Keratinocyte (primary cell): ENCODE measurements at regions not wholly inside any gene's neighbourhood (a gene's known extent, or its start where the extent isn't known, plus 50 kb on each side); places are given as distances from the start of the nearest gene placed in this dataset.

Source experiments
- DNase-seq: peaks from one replicate; pipeline ENCODE4 v3.0.0-alpha.2; 2011; ENCODE audit warnings: low read depth, missing footprints, low spot score
- FAIRE-seq: peaks from 2 replicates; lab custom pipeline; 2011; peaks lifted over from hg19 to GRCh38; lab: Jason Lieb, UNC
- H2AFZ ChIP-seq: 2 replicates; pipeline ENCODE4 v1.6.0; 2012; ENCODE audit warnings: low read length, control low read depth, inconsistent platforms; ENCODE audit not compliant: control insufficient read depth
- H3K27ac ChIP-seq: 2 replicates; pipeline ENCODE4 v1.5.1; 2011; ENCODE audit warnings: low read length; ENCODE audit not compliant: control insufficient read depth, insufficient read depth
- H3K27me3 ChIP-seq: 3 replicates; pipeline ENCODE4 v1.6.0; 2011; ENCODE audit warnings: low read length; ENCODE audit not compliant: control insufficient read depth, insufficient read depth; ENCODE audit errors: extremely low read depth
- H3K36me3 ChIP-seq, 2 experiments: 2 replicates in 1 of 2; 3 replicates in 1 of 2; pipeline ENCODE4 v1.5.1; 2011; ENCODE audit warnings: low read length in 2 of 2, mild to moderate bottlenecking in 1 of 2; ENCODE audit not compliant: control insufficient read depth in 2 of 2, insufficient read depth in 2 of 2; ENCODE audit errors: extremely low read depth in 1 of 2
- H3K4me1 ChIP-seq: 3 replicates; pipeline ENCODE4 v1.5.1; 2011; ENCODE audit warnings: low read length; ENCODE audit not compliant: control insufficient read depth, insufficient read depth; ENCODE audit errors: extremely low read depth
- H3K4me2 ChIP-seq: 3 replicates; pipeline ENCODE4 v1.6.0; 2011; ENCODE audit warnings: low read depth, low read length; ENCODE audit not compliant: control insufficient read depth, insufficient read depth; ENCODE audit errors: extremely low read depth
- H3K4me3 ChIP-seq, 3 experiments: fragments of 200-600 bp in 1 of 3; sonication (generic) in 1 of 3; 2 replicates in 2 of 3; 3 replicates in 1 of 3; pipeline ENCODE4 v1.5.1; 2011 to 2016; ENCODE audit warnings: low read length in 3 of 3, mild to moderate bottlenecking in 3 of 3, control low read depth in 2 of 3, inconsistent platforms in 1 of 3, low read depth in 1 of 3, mixed read lengths in 1 of 3, mixed run types in 1 of 3, moderate library complexity in 1 of 3; ENCODE audit not compliant: control insufficient read depth in 2 of 3, insufficient read depth in 2 of 3; ENCODE audit errors: extremely low read depth in 1 of 3
- H3K79me2 ChIP-seq: 2 replicates; pipeline ENCODE4 v1.6.0; 2012; ENCODE audit warnings: low read length; ENCODE audit not compliant: control insufficient read depth, insufficient read depth
- H3K9ac ChIP-seq: 3 replicates; pipeline ENCODE4 v1.6.0; 2011; ENCODE audit warnings: low read length; ENCODE audit not compliant: control insufficient read depth, insufficient read depth; ENCODE audit errors: extremely low read depth
- H3K9me1 ChIP-seq: 3 replicates; pipeline ENCODE4 v1.6.0; 2011; ENCODE audit warnings: low read length; ENCODE audit not compliant: control insufficient read depth, insufficient read depth; ENCODE audit errors: extremely low read depth
- H3K9me3 ChIP-seq: 2 replicates; pipeline ENCODE4 v1.5.1; 2012; ENCODE audit warnings: low read depth, low read length; ENCODE audit not compliant: control insufficient read depth
- H4K20me1 ChIP-seq: 3 replicates; pipeline ENCODE4 v1.6.0; 2011; ENCODE audit warnings: low read length; ENCODE audit not compliant: control insufficient read depth, insufficient read depth; ENCODE audit errors: extremely low read depth
- CTCF ChIP-seq, 3 experiments: IDR thresholded peaks in 1 of 3; conservative IDR thresholded peaks in 1 of 3; optimal IDR thresholded peaks in 1 of 3; 2 replicates in 2 of 3; 3 replicates in 1 of 3; pipeline versions ENCODE3 to v1.5.1; 2011; ENCODE audit warnings: low read length in 3 of 3, mild to moderate bottlenecking in 3 of 3, moderate library complexity in 2 of 3, control low read depth in 1 of 3, inconsistent platforms in 1 of 3; ENCODE audit not compliant: insufficient read depth in 2 of 3; ENCODE audit errors: extremely low read depth in 1 of 3
- EZH2 ChIP-seq: IDR thresholded peaks from one replicate; pipeline ENCODE4 v1.6.1; 2012; ENCODE audit warnings: inconsistent platforms, mild to moderate bottlenecking, low read length, moderate library complexity
- dilution Hi-C: fragments of 300-500 bp; cut with MboI; formaldehyde crosslinking; loops from one replicate; pipeline ENCODE4 v1.7.0; 2020; ENCODE audit warnings: low sequenced_read_pairs; ENCODE audit not compliant: extremely low pct_ligation_motif_present

GRCh38 chr9:92185096-92185495 lies 69.9 kb upstream of the SPTLC1 start:
- TF ChIP-seq CTCF (optimal IDR thresholded peaks at IDR 0.05 in 1 of 3, IDR thresholded peaks at IDR 0.05 in 1 of 3, conservative IDR thresholded peaks at IDR 0.05 in 1 of 3; ENCODE audit: extremely low read depth in 1 of 3, insufficient read depth in 2 of 3, low read length in 3 of 3) (no peak), EZH2 (no peak)
- FAIRE-seq (no peak), DNase-seq (no peak)
- Histone ChIP-seq H3K79me2 (no peaks in the 10 kb centered on the region), H3K4me3 (no peak overlapping the region), H3K4me2 (no peak overlapping the region), H3K27me3 (no peaks in the 10 kb centered on the region), H3K9ac (no peak overlapping the region), H3K9me1 (no peaks in the 10 kb centered on the region), H3K9me3 (no peaks in the 10 kb centered on the region), H3K4me1 (no peaks in the 10 kb centered on the region), H4K20me1 (no peaks in the 10 kb centered on the region), H3K27ac (no peak overlapping the region), H3K36me3 (no peaks in the 10 kb centered on the region), H2AFZ (no peak overlapping the region)
- dilution Hi-C loops: no loop called here

- H3K36me3 ChIP-seq: no peaks in the 10 kb centered on the region
- no peak for DNase-seq
- no peaks in the 10 kb centered on the region for H3K9me3 ChIP-seq
- H3K27ac ChIP-seq: no peak overlapping the region
- H3K9ac ChIP-seq: no peak overlapping the region
- H3K4me2 ChIP-seq: no peak overlapping the region
- dilution Hi-C loops: no loop called here
- no peak overlapping the region for H3K4me3 ChIP-seq
- no peaks in the 10 kb centered on the region for H4K20me1 ChIP-seq
- TF ChIP-seq CTCF (optimal IDR thresholded peaks at IDR 0.05 in 1 of 3, IDR thresholded peaks at IDR 0.05 in 1 of 3, conservative IDR thresholded peaks at IDR 0.05 in 1 of 3; ENCODE audit: extremely low read depth in 1 of 3, insufficient read depth in 2 of 3, low read length in 3 of 3) (no peak), EZH2 (no peak)
- H2AFZ ChIP-seq: no peak overlapping the region
- H3K9me1 ChIP-seq: no peaks in the 10 kb centered on the region
- no peaks in the 10 kb centered on the region for H3K27me3 ChIP-seq
- FAIRE-seq: no peak
- H3K4me1 ChIP-seq: no peaks in the 10 kb centered on the region
- no peaks in the 10 kb centered on the region for H3K79me2 ChIP-seq
Observed at GRCh38 chr9:92184041-92184564, 68.9 kb upstream of the SPTLC1 start.
